GM20431 (cell line): ENCODE measurements at regions not wholly inside any gene's neighbourhood (a gene's known extent, or its start where the extent isn't known, plus 50 kb on each side); places are given as distances from the start of the nearest gene placed in this dataset.

Experiments used
- in situ Hi-C: fragments of 300-500 bp; cut with MseI, MboI; formaldehyde crosslinking; loops from one replicate; pipeline ENCODE4 v1.15.0; 2020; ENCODE audit warnings: low sequenced_read_pairs; ENCODE audit not compliant: unreplicated experiment

GRCh38 chr20:11794525-11794924 lies 123.2 kb upstream of the BTBD3 start:
- in situ Hi-C loops = no loop called here

GRCh38 chr20:11795071-11795615 lies 122.5 kb upstream of the BTBD3 start:
- in situ Hi-C loops = no loop called here

GRCh38 chr20:11796026-11796425 lies 121.7 kb upstream of the BTBD3 start:
- in situ Hi-C loops = no loop called here

- in situ Hi-C loops = no loop called here
Measured at GRCh38 chr20:11797156-11797555, 120.5 kb upstream of the BTBD3 start.

GRCh38 chr20:11799281-11799684 lies 118.4 kb upstream of the BTBD3 start:
- in situ Hi-C loops = no loop called here

GRCh38 chr20:11807054-11808048 lies 110.3 kb upstream of the BTBD3 start:
- in situ Hi-C loops = no loop called here

GRCh38 chr20:11808841-11809240 lies 108.9 kb upstream of the BTBD3 start:
- in situ Hi-C loops = no loop called here

GRCh38 chr20:11810311-11811083 lies 107.2 kb upstream of the BTBD3 start:
- in situ Hi-C loops = no loop called here

- in situ Hi-C loops = no loop called here
Measured at GRCh38 chr20:11813106-11813890, 104.4 kb upstream of the BTBD3 start.

- in situ Hi-C loops = no loop called here
Measured at GRCh38 chr20:11814267-11814666, 103.4 kb upstream of the BTBD3 start.

- in situ Hi-C loops = no loop called here
Measured at GRCh38 chr20:11820838-11821237, 96.9 kb upstream of the BTBD3 start.

- in situ Hi-C loops = no loop called here
Measured at GRCh38 chr20:11822540-11822794, 95.2 kb upstream of the BTBD3 start.

- in situ Hi-C loops = no loop called here
Measured at GRCh38 chr20:11826334-11826733, 91.4 kb upstream of the BTBD3 start.

- in situ Hi-C loops = no loop called here
Measured at GRCh38 chr20:11832397-11832796, 85.3 kb upstream of the BTBD3 start.

- in situ Hi-C loops = no loop called here
Measured at GRCh38 chr20:11832851-11833250, 84.8 kb upstream of the BTBD3 start.

- in situ Hi-C loops = no loop called here
Measured at GRCh38 chr20:11833825-11834224, 83.9 kb upstream of the BTBD3 start.

GRCh38 chr20:11838076-11838636 lies 79.5 kb upstream of the BTBD3 start:
- in situ Hi-C loops = no loop called here

GRCh38 chr20:11841972-11842461 lies 75.7 kb upstream of the BTBD3 start:
- in situ Hi-C loops = no loop called here

- in situ Hi-C loops = no loop called here
Measured at GRCh38 chr20:11843289-11843688, 74.4 kb upstream of the BTBD3 start.

- in situ Hi-C loops = no loop called here
Measured at GRCh38 chr20:11844691-11845090, 73.0 kb upstream of the BTBD3 start.
